HepG2 (cell line): ENCODE measurements at regions not wholly inside any gene's neighbourhood (a gene's known extent, or its start where the extent isn't known, plus 50 kb on each side); places are given as distances from the start of the nearest gene placed in this dataset.

Experiments
- CTCF ChIP-seq: sonication (generic); formaldehyde crosslinking; IDR thresholded peaks from 2 replicates; pipeline ENCODE4 v1.5.0; 2020; ENCODE audit warnings: mild to moderate bottlenecking, missing genetic modification reagents, moderate library complexity
- ELF4 ChIP-seq: sonication (generic); formaldehyde crosslinking; IDR thresholded peaks from 2 replicates; pipeline ENCODE4 v1.5.0; 2020; ENCODE audit warnings: missing genetic modification reagents, mild to moderate bottlenecking, moderate library complexity, borderline replicate concordance
- EP300 ChIP-seq, 3 experiments: sonication (generic) in 1 of 3; formaldehyde crosslinking in 1 of 3; IDR thresholded peaks; 2 replicates each; pipeline versions ENCODE4 v1.5.1 to v1.6.1; 2011 to 2020; ENCODE audit warnings: low read depth in 2 of 3, low read length in 2 of 3, borderline replicate concordance in 1 of 3, improper control_type of control experiment in 1 of 3, mild to moderate bottlenecking in 1 of 3, missing genetic modification reagents in 1 of 3, moderate library complexity in 1 of 3
- MLXIP ChIP-seq: sonication (generic); formaldehyde crosslinking; IDR thresholded peaks from 2 replicates; pipeline ENCODE4 v1.9.0; 2021; ENCODE audit warnings: missing genetic modification reagents, borderline replicate concordance
- SIN3A ChIP-seq: IDR thresholded peaks from 2 replicates; pipeline ENCODE4 v1.6.1; 2011; ENCODE audit warnings: low read depth, mild to moderate bottlenecking, control low read depth, low read length, borderline replicate concordance
- SP2 ChIP-seq: sonication (generic); formaldehyde crosslinking; IDR thresholded peaks from 2 replicates; pipeline ENCODE4 v1.5.1; 2020; ENCODE audit warnings: mild to moderate bottlenecking, missing genetic modification reagents
- TAF15 ChIP-seq: fragments of 200-400 bp; formaldehyde crosslinking; IDR thresholded peaks from one replicate; pipeline ENCODE4 v1.6.1; 2018; ENCODE audit warnings: mild to moderate bottlenecking, low read depth, low read length; ENCODE audit not compliant: poor library complexity, severe bottlenecking
- ZNF335 ChIP-seq: sonication (generic); formaldehyde crosslinking; IDR thresholded peaks from 2 replicates; pipeline ENCODE4 v1.4.0; 2020; ENCODE audit warnings: missing genetic modification reagents
- ZNF609 ChIP-seq: sonication (generic); formaldehyde crosslinking; IDR thresholded peaks from 2 replicates; pipeline ENCODE4 v1.4.0; 2020; ENCODE audit warnings: mild to moderate bottlenecking, missing genetic modification reagents, borderline replicate concordance

- TF ChIP-seq EP300 (IDR thresholded peaks at IDR 0.05; ENCODE audit: low read depth in 2 of 2, low read length in 2 of 2) (no peak), EP300 (CRISPR knock-in tag; IDR thresholded peaks at IDR 0.05; ENCODE audit: borderline replicate concordance) (no peak), SP2 (CRISPR knock-in tag) (no peak), CTCF (CRISPR knock-in tag) (no peak), ELF4 (CRISPR knock-in tag) (no peak), SIN3A (no peak), ZNF335 (CRISPR knock-in tag) (no peak), MLXIP (CRISPR knock-in tag) (no peak), TAF15 (no peak), ZNF609 (no peak)
Measured at GRCh38 chr17:20852990-20853370, 189.8 kb downstream of the USP22 start.
